Lower leg skin (tissue), 4 donors: ENCODE measurements at regions not wholly inside any gene's neighbourhood (a gene's known extent, or its start where the extent isn't known, plus 50 kb on each side); places are given as distances from the start of the nearest gene placed in this dataset.
"Not testable (repeated sequence)": the region's sequence is repeated elsewhere in the genome, so short reads cannot be mapped to it uniquely, and the experiment has no call there.

Experiments
- DNase-seq, 2 donors: peaks; one replicate each; pipeline ENCODE4 v3.0.0-alpha.2; 2019; ENCODE audit warnings: low spot score in 2 of 2
- H3K4me3 ChIP-seq: fragments of 200-600 bp; sonication (generic); 2 replicates; pipeline ENCODE4 v1.5.1; 2017; ENCODE audit warnings: mild to moderate bottlenecking, low read depth; ENCODE audit not compliant: poor library complexity, severe bottlenecking
- CTCF ChIP-seq, 3 donors: fragments of 450-650 bp; IDR thresholded peaks; one replicate each; pipeline ENCODE4 v1.5.1; 2016; ENCODE audit warnings: antibody characterized with exemption in 3 of 3, mild to moderate bottlenecking in 3 of 3, moderate library complexity in 2 of 3
- POLR2A ChIP-seq, 2 donors: fragments of 450-650 bp; IDR thresholded peaks; one replicate each; pipeline ENCODE4 v1.6.1; 2016 to 2017; ENCODE audit warnings: antibody characterized with exemption in 2 of 2, mild to moderate bottlenecking in 1 of 2, moderate library complexity in 1 of 2
- WGBS, 2 donors: methylation state at CpG; one replicate each; pipeline ENCODE4 v1.1.5; 2018; 5-methylcytosine and 5-hydroxymethylcytosine counted together
- intact Hi-C: fragments of 100-400 bp; cut with DNase I; formaldehyde crosslinking; loops from one replicate; pipeline ENCODE4 v1.15.0; 2023; ENCODE audit warnings: low total_unique reads

GRCh38 chr4:134720030-134720429, 518.4 kb upstream of the PABPC4L start:
- intact Hi-C loops, result no loop called here
- H3K4me3 ChIP-seq, result no peak overlapping the region
- 87 to 93% methylated on average over 1 of the region's 1 CpG for WGBS, 2 donors
- no peak for DNase-seq
- TF ChIP-seq POLR2A (IDR thresholded peaks at IDR 0.05) (no peak), CTCF (IDR thresholded peaks at IDR 0.05) (no peak)

- TF ChIP-seq CTCF (IDR thresholded peaks at IDR 0.05) (no peak), POLR2A (IDR thresholded peaks at IDR 0.05) (no peak)
- no peak overlapping the region for H3K4me3 ChIP-seq
- intact Hi-C loops, result no loop called here
- DNase-seq, result no peak
These were observed 507.0 kb upstream of the PABPC4L start for GRCh38 chr4:134708616-134709015.

DNA sequence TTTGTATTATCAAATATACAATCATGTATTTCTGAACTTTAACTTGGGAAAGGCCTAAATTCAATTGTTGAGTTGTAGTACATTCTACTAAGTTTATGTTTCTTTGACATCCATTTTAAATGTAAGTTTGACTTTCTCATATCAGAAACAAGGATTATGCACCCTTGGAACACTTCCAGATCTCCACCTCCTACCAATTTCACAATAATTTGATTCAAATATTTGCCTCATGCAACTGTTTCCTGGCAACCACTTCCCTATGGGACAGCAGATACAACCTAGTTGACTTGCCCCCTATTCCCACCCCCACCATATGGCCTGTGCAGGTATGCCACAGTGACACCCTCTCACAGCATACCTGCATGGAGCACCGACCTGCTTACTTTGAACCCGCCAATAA, 506.4 kb upstream of the PABPC4L start:
- intact Hi-C loops, result no loop called here
- H3K4me3 ChIP-seq, result no peak overlapping the region
- DNase-seq, result no peak
- WGBS, 2 donors, result 97 to 100% methylated on average over 2 of the region's 2 CpGs
- no peak for TF ChIP-seq CTCF (IDR thresholded peaks at IDR 0.05)
- no peak for TF ChIP-seq POLR2A (IDR thresholded peaks at IDR 0.05)

DNA sequence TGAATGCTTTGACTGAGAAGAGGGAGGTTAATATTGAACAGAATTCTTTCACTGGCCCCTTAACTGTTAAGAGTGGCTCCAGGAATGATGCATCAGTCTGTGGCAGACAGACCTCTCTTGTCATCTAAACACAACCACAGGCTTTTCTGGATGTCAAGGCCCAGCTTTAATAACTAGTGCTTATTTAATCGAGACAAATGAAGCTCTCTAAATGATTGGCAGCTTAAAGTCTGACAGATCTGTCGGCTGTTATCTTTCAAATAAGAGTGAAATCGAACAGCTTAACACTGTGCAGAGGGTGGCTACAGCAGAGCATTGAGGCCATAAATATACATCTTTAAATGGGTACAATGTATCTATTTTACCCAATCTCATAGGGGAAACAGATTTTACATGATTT, 500.8 kb upstream of the PABPC4L start:
- DNase-seq, result no peak
- H3K4me3 ChIP-seq, result no peak overlapping the region
- intact Hi-C loops, result no loop called here
- 75 to 77% methylated on average over 3 of the region's 3 CpGs for WGBS, 2 donors
- TF ChIP-seq POLR2A (IDR thresholded peaks at IDR 0.05) (no peak), CTCF (IDR thresholded peaks at IDR 0.05) (no peak)

DNA sequence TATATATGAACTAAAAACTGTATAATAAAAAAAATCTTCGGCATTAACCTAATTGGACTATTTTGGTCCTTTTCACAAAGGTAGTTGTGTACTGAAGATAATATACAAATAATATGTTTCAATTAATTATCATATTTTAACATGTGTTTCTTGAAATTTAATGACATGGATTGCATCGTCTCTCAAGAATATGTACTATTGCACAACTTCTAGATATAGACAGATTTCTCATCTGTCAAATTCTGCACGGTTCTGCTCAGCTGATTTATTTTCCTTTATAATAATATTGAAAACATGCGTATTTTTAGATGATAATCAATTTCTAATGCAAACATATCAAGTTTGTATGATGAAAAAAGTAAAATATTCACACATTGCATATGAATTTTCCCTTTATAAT, 498.7 kb upstream of the PABPC4L start:
- H3K4me3 ChIP-seq, result no peak overlapping the region
- TF ChIP-seq CTCF (IDR thresholded peaks at IDR 0.05) (no peak), POLR2A (IDR thresholded peaks at IDR 0.05) (no peak)
- DNase-seq, result no peak
- WGBS, 2 donors, result 65 to 69% methylated on average over 4 of the region's 4 CpGs
- intact Hi-C loops, result no loop called here

DNA sequence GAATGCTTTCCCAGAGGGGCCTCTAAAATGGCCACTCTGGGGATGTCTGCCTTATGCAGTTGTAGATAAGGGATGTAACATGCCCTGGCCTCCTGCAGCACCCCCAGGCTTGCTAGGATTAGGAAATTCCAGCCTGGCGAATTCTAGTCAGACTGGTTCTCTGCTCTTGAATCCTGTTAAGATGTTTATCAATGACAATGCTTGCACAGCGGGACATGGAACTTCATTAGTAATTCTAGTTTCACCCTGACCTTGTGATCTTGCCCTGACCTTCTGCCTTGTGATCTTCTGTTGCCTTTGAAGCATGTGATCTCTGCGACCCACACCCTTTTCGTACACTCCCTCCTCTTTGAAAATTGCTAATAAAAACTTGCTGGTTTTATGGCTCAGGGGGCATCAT, 497.2 kb upstream of the PABPC4L start:
- H3K4me3 ChIP-seq, intact Hi-C loops, DNase-seq: not testable (repeated sequence)
- WGBS, 2 donors, result 69 to 75% methylated on average over 4 of the region's 4 CpGs
